ENCODE measurements at regions not wholly inside any gene's neighbourhood (a gene's known extent, or its start where the extent isn't known, plus 50 kb on each side); places are given as distances from the start of the nearest gene placed in this dataset.
A peak's percentile ranks its signal among the peaks of the same experiment; 100 is the strongest.

GRCh38 chr6:156258981-156259380 lies 518.2 kb upstream of the ARID1B start:
- ATAC-seq, result no peak
- TF ChIP-seq, protein P1, sequence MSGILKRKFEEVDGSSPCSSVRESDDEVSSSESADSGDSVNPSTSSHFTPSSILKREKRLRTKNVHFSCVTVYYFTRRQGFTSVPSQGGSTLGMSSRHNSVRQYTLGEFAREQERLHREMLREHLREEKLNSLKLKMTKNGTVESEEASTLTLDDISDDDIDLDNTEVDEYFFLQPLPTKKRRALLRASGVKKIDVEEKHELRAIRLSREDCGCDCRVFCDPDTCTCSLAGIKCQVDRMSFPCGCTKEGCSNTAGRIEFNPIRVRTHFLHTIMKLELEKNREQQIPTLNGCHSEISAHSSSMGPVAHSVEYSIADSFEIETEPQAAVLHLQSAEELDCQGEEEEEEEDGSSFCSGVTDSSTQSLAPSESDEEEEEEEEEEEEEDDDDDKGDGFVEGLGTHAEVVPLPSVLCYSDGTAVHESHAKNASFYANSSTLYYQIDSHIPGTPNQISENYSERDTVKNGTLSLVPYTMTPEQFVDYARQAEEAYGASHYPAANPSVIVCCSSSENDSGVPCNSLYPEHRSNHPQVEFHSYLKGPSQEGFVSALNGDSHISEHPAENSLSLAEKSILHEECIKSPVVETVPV (CRISPR knock-in tag; IDR thresholded peaks at IDR 0.05), result no peak
- no peak for TF ChIP-seq CREB5 (CRISPR knock-in tag; IDR thresholded peaks at IDR 0.05; ENCODE audit: low read depth)
- TF ChIP-seq PATZ1 (CRISPR knock-in tag; IDR thresholded peaks at IDR 0.05; ENCODE audit: borderline replicate concordance), result no peak
- TF ChIP-seq ISL1 (CRISPR knock-in tag; IDR thresholded peaks at IDR 0.05), result no peak
- TF ChIP-seq BACH2 (CRISPR knock-in tag; IDR thresholded peaks at IDR 0.05; ENCODE audit: borderline replicate concordance), result no peak

DNA sequence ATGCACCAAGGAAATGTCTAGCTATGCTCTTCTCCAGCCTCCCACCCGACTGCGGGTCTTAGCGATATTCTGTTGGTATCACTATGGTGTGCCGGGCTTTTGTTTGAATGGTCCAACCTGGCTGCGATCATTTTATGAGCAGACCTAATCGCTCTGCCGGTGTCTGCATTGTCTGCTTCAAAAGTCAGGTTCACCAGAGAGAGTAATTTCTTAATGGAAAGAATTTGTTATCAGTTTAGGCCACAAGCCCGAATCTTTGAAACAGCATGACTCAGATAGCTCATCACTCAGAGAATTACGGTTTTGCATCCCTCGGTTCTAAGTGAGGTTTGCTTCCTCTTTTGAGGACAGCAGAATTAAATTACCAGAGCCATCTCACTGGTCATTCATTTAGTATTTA lies 521.0 kb upstream of the ARID1B start:
- no peak for ATAC-seq
- no peak for TF ChIP-seq TOX (CRISPR knock-in tag; IDR thresholded peaks at IDR 0.05; ENCODE audit: borderline replicate concordance)
- TF ChIP-seq ISL1 (CRISPR knock-in tag; IDR thresholded peaks at IDR 0.05), result peak; percentile 55

DNA sequence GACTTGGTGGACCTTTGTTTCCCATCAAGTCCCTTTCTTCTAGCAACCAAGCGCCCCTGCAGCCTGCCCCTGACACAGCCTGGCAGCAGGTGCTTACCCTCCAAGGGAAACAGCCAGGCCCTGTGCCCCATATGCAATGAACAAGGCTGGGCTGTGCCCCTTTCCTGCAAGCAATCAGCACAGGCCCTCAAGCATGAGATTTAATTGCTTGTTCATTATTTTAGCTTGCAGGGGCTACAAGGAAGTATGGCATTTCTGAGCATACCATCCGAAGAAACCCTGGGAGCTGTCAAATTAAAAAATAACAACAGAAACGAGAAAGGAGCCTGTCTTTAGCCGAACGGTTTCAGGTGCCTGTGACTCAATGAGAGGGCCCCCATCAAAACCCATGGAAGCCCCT lies 522.9 kb upstream of the ARID1B start:
- ATAC-seq, result no peak
- TF ChIP-seq PPARA (CRISPR knock-in tag; IDR thresholded peaks at IDR 0.05; ENCODE audit: borderline replicate concordance) (no peak), ZFP3 (CRISPR knock-in tag; IDR thresholded peaks at IDR 0.05) (no peak), ZFP30 (CRISPR knock-in tag; IDR thresholded peaks at IDR 0.05) (no peak), OSR1 (CRISPR knock-in tag; IDR thresholded peaks at IDR 0.05) (no peak), ISL1 (CRISPR knock-in tag; IDR thresholded peaks at IDR 0.05) (no peak), BACH2 (CRISPR knock-in tag; IDR thresholded peaks at IDR 0.05; ENCODE audit: borderline replicate concordance) (no peak), RARB (CRISPR knock-in tag; IDR thresholded peaks at IDR 0.05) (no peak), TOX (CRISPR knock-in tag; IDR thresholded peaks at IDR 0.05; ENCODE audit: borderline replicate concordance) (no peak), GLIS3 (CRISPR knock-in tag; IDR thresholded peaks at IDR 0.05) (no peak), ARNTL (CRISPR knock-in tag; IDR thresholded peaks at IDR 0.05; ENCODE audit: borderline replicate concordance, low read depth) (no peak), CREB5 (CRISPR knock-in tag; IDR thresholded peaks at IDR 0.05; ENCODE audit: low read depth) (no peak), SNAI2 (CRISPR knock-in tag; IDR thresholded peaks at IDR 0.05) (no peak), ZNF565 (CRISPR knock-in tag; conservative IDR thresholded peaks at IDR 0.05; ENCODE audit: low read depth) (no peak), ESRRG (CRISPR knock-in tag; IDR thresholded peaks at IDR 0.05) (no peak)
- TF ChIP-seq, protein P2, sequence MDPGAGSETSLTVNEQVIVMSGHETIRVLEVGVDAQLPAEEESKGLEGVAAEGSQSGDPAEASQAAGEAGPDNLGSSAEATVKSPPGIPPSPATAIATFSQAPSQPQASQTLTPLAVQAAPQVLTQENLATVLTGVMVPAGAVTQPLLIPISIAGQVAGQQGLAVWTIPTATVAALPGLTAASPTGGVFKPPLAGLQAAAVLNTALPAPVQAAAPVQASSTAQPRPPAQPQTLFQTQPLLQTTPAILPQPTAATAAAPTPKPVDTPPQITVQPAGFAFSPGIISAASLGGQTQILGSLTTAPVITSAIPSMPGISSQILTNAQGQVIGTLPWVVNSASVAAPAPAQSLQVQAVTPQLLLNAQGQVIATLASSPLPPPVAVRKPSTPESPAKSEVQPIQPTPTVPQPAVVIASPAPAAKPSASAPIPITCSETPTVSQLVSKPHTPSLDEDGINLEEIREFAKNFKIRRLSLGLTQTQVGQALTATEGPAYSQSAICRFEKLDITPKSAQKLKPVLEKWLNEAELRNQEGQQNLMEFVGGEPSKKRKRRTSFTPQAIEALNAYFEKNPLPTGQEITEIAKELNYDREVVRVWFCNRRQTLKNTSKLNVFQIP (CRISPR knock-in tag; IDR thresholded peaks at IDR 0.05; ENCODE audit: borderline replicate concordance, low read depth), result no peak
- TF ChIP-seq, protein P1 (CRISPR knock-in tag; IDR thresholded peaks at IDR 0.05), result no peak

DNA sequence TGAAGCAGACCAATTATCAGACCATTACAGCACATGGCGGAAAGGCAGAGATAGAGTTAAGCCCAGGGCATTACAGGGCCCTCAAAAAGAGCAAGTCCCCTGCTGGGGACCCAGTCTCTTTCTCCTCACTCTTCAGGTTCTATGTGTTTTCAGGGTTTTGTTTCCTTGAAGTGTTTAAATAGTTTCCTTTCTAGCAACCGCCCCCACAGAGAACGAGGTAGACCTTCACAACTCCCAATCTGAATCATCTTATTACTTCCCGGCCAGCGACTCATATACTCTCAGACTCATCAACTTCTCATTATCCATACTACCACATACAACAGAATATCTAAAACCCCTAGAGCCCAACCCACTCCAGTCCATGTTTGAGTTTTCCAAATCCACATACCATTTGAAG lies 526.6 kb upstream of the ARID1B start:
- no peak for ATAC-seq
- TF ChIP-seq CREB5 (CRISPR knock-in tag; IDR thresholded peaks at IDR 0.05; ENCODE audit: low read depth) (no peak), ZNF565 (CRISPR knock-in tag; conservative IDR thresholded peaks at IDR 0.05; ENCODE audit: low read depth) (no peak), SNAI2 (CRISPR knock-in tag; IDR thresholded peaks at IDR 0.05) (no peak), PATZ1 (CRISPR knock-in tag; IDR thresholded peaks at IDR 0.05; ENCODE audit: borderline replicate concordance) (no peak), TCF4 (CRISPR knock-in tag; IDR thresholded peaks at IDR 0.05; ENCODE audit: borderline replicate concordance) (no peak)
- TF ChIP-seq, protein P2 (CRISPR knock-in tag; IDR thresholded peaks at IDR 0.05; ENCODE audit: borderline replicate concordance, low read depth), result no peak
- TF ChIP-seq, protein P1 (CRISPR knock-in tag; IDR thresholded peaks at IDR 0.05), result no peak
